Mucosa of rectum (tissue), 2 donors: ENCODE measurements at regions not wholly inside any gene's neighbourhood (a gene's known extent, or its start where the extent isn't known, plus 50 kb on each side); places are given as distances from the start of the nearest gene placed in this dataset.
"Not testable (repeated sequence)": the region's sequence is repeated elsewhere in the genome, so short reads cannot be mapped to it uniquely, and the experiment has no call there.

Experiments used
- H3K27ac ChIP-seq, 2 donors: one replicate each; pipeline ENCODE4 v1.7.0; 2013; ENCODE audit warnings: inconsistent platforms in 2 of 2, low read depth in 2 of 2, low read length in 2 of 2
- H3K27me3 ChIP-seq, 2 donors: one replicate each; pipeline ENCODE4 v1.7.0; 2013; ENCODE audit warnings: low read length in 2 of 2; ENCODE audit not compliant: control insufficient read depth in 2 of 2, insufficient read depth in 2 of 2
- H3K36me3 ChIP-seq, 2 donors: one replicate each; pipeline ENCODE4 v1.7.0; 2013; ENCODE audit warnings: low read length in 2 of 2; ENCODE audit not compliant: control insufficient read depth in 2 of 2, insufficient read depth in 2 of 2
- H3K4me1 ChIP-seq, 2 donors: one replicate each; pipeline ENCODE4 v1.7.0; 2013; ENCODE audit warnings: low read length in 2 of 2, mild to moderate bottlenecking in 1 of 2; ENCODE audit not compliant: control insufficient read depth in 2 of 2, insufficient read depth in 2 of 2
- H3K4me3 ChIP-seq, 2 donors: one replicate each; pipeline ENCODE4 v1.7.0; 2013; ENCODE audit warnings: low read length in 2 of 2
- H3K9ac ChIP-seq, 2 donors: one replicate each; pipeline ENCODE4 v1.7.0; 2013; ENCODE audit warnings: low read length in 2 of 2, low read depth in 1 of 2, mild to moderate bottlenecking in 1 of 2
- H3K9me3 ChIP-seq, 2 donors: one replicate each; pipeline ENCODE4 v1.7.0; 2013; ENCODE audit warnings: low read length in 2 of 2; ENCODE audit not compliant: control insufficient read depth in 2 of 2
- donor health status: healthy.
- donor health status: Normal muscosa, but diverticular disease.

GRCh38 chr16:31807086-31807485, 66.5 kb upstream of the ZNF267 start:
- Histone ChIP-seq H3K36me3 (no peaks in the 10 kb centered on the region), H3K27ac (no peak overlapping the region), H3K27me3 (no peaks in the 10 kb centered on the region), H3K9ac (no peak overlapping the region), H3K4me1 (no peaks in the 10 kb centered on the region), H3K4me3 (no peak overlapping the region), H3K9me3 (no peaks in the 10 kb centered on the region)

GRCh38 chr16:31810863-31811262, 62.7 kb upstream of the ZNF267 start:
- Histone ChIP-seq H3K4me1 (no peaks in the 10 kb centered on the region), H3K9me3 (no peaks in the 10 kb centered on the region), H3K36me3 (no peaks in the 10 kb centered on the region), H3K9ac (no peak overlapping the region), H3K27ac (no peak overlapping the region), H3K4me3 (no peak overlapping the region), H3K27me3 (no peaks in the 10 kb centered on the region)

- not testable (repeated sequence) for H3K9me3 ChIP-seq, H3K27ac ChIP-seq, H3K4me3 ChIP-seq, H3K36me3 ChIP-seq, H3K27me3 ChIP-seq, H3K4me1 ChIP-seq, H3K9ac ChIP-seq
Observed at GRCh38 chr16:31816141-31816540, 57.5 kb upstream of the ZNF267 start.

- Histone ChIP-seq H3K27ac (no peak overlapping the region), H3K4me1 (no peaks in the 10 kb centered on the region), H3K27me3 (no peaks in the 10 kb centered on the region), H3K36me3 (no peaks in the 10 kb centered on the region), H3K9me3 (no peaks in the 10 kb centered on the region), H3K9ac (no peak overlapping the region), H3K4me3 (no peak overlapping the region)
Observed at GRCh38 chr16:31819386-31819785, 54.2 kb upstream of the ZNF267 start.

GRCh38 chr16:31819948-31820347, 53.7 kb upstream of the ZNF267 start:
- Histone ChIP-seq H3K4me3 (no peak overlapping the region), H3K27ac (no peak overlapping the region), H3K9ac (no peak overlapping the region), H3K4me1 (no peaks in the 10 kb centered on the region), H3K27me3 (no peaks in the 10 kb centered on the region), H3K36me3 (no peaks in the 10 kb centered on the region), H3K9me3 (no peaks in the 10 kb centered on the region)
